Astrocyte (in vitro differentiated cells and primary cell): ENCODE measurements at regions not wholly inside any gene's neighbourhood (a gene's known extent, or its start where the extent isn't known, plus 50 kb on each side); places are given as distances from the start of the nearest gene placed in this dataset.

ENCODE experiments used
- DNase-seq: peaks from one replicate; pipeline ENCODE4 v3.0.0-alpha.2; 2010; ENCODE audit warnings: low read depth
- FAIRE-seq: peaks from 2 replicates; lab custom pipeline; 2011; peaks lifted over from hg19 to GRCh38; lab: Jason Lieb, UNC
- H2AFZ ChIP-seq: 2 replicates; pipeline ENCODE4 v1.6.0; 2012; ENCODE audit warnings: low read depth, low read length, inconsistent platforms
- H3K27ac ChIP-seq: 2 replicates; pipeline ENCODE4 v1.5.1; 2011; ENCODE audit warnings: low read depth, low read length, inconsistent platforms
- H3K27me3 ChIP-seq: 2 replicates; pipeline ENCODE4 v1.6.0; 2011; ENCODE audit warnings: low read length, inconsistent platforms; ENCODE audit not compliant: insufficient read depth
- H3K36me3 ChIP-seq: 2 replicates; pipeline ENCODE4 v1.5.1; 2011; ENCODE audit warnings: low read length, inconsistent platforms; ENCODE audit not compliant: insufficient read depth
- H3K4me1 ChIP-seq: 2 replicates; pipeline ENCODE4 v1.5.1; 2011; ENCODE audit warnings: low read length, inconsistent platforms; ENCODE audit not compliant: insufficient read depth
- H3K4me2 ChIP-seq: 2 replicates; pipeline ENCODE4 v1.6.0; 2012; ENCODE audit warnings: low read length, inconsistent platforms
- H3K4me3 ChIP-seq: 2 replicates; pipeline ENCODE4 v1.5.1; 2011; ENCODE audit warnings: low read depth, mild to moderate bottlenecking, low read length, inconsistent platforms; ENCODE audit not compliant: insufficient read depth
- H3K79me2 ChIP-seq: 2 replicates; pipeline ENCODE4 v1.6.0; 2012; ENCODE audit warnings: mild to moderate bottlenecking, low read length, inconsistent platforms; ENCODE audit not compliant: insufficient read depth
- H3K9ac ChIP-seq: 2 replicates; pipeline ENCODE4 v1.6.0; 2012; ENCODE audit warnings: mild to moderate bottlenecking, low read length, inconsistent platforms
- H3K9me3 ChIP-seq: 2 replicates; pipeline ENCODE4 v1.5.1; 2012; ENCODE audit warnings: low read depth, mild to moderate bottlenecking, low read length, inconsistent platforms; ENCODE audit not compliant: insufficient read depth
- H4K20me1 ChIP-seq: 2 replicates; pipeline ENCODE4 v1.6.0; 2012; ENCODE audit warnings: low read length, inconsistent platforms; ENCODE audit not compliant: insufficient read depth
- H3K27ac Mint-ChIP-seq: one replicate; pipeline ENCODE4 v1.8.0; 2021; ENCODE audit warnings: mild to moderate bottlenecking, mixed read lengths; ENCODE audit not compliant: unreplicated experiment
- H3K27me3 Mint-ChIP-seq: one replicate; pipeline ENCODE4 v1.8.0; 2021; ENCODE audit warnings: low read depth, mixed read lengths; ENCODE audit not compliant: unreplicated experiment
- H3K36me3 Mint-ChIP-seq: one replicate; pipeline ENCODE4 v1.8.0; 2021; ENCODE audit warnings: low read depth, mixed read lengths; ENCODE audit not compliant: unreplicated experiment
- H3K4me1 Mint-ChIP-seq: one replicate; pipeline ENCODE4 v1.8.0; 2021; ENCODE audit warnings: low read depth, mixed read lengths; ENCODE audit not compliant: unreplicated experiment
- H3K4me3 Mint-ChIP-seq: one replicate; pipeline ENCODE4 v1.8.0; 2021; ENCODE audit warnings: mild to moderate bottlenecking, moderate library complexity, mixed read lengths; ENCODE audit not compliant: unreplicated experiment
- H3K9me3 Mint-ChIP-seq: one replicate; pipeline ENCODE4 v1.8.0; 2021; ENCODE audit warnings: mild to moderate bottlenecking, mixed read lengths; ENCODE audit not compliant: unreplicated experiment
- CTCF ChIP-seq: IDR thresholded peaks from 2 replicates; pipeline ENCODE4 v1.5.1; 2011; ENCODE audit warnings: low read depth, mild to moderate bottlenecking, inconsistent platforms, low read length, moderate library complexity; ENCODE audit not compliant: insufficient read depth
- EZH2 ChIP-seq: IDR thresholded peaks from 2 replicates; pipeline ENCODE4 v1.6.1; 2012; ENCODE audit warnings: mild to moderate bottlenecking, low read length, inconsistent platforms; ENCODE audit not compliant: insufficient read depth

DNA sequence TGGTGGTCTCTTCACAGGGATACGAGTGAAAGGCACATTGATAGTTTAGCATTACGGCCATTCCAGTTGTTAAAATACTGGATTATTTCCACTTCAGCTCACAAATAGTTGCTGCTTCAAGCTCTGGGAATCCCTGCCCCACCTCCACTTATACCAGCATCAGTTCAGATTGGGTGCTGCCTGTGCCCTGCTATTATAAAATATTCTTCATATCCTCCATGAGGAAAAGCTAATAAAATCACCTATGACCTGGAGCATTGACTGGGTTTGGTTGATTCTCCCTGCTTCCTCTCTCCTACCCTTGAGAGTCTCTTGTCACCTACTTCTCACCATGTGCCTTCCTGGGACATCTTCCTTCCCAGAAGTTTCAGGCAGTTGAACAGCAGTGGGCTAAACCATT lies 529.0 kb downstream of the MCTP2 start:
- Histone ChIP-seq H3K79me2 (no peaks in the 10 kb centered on the region), H4K20me1 (no peaks in the 10 kb centered on the region), H3K4me1 (no peaks in the 10 kb centered on the region), H3K4me3 (no peak overlapping the region), H3K9ac (no peak overlapping the region), H3K9me3 (no peaks in the 10 kb centered on the region), H3K27ac (no peak overlapping the region), H2AFZ (no peak overlapping the region), H3K36me3 (no peaks in the 10 kb centered on the region), H3K4me2 (no peak overlapping the region), H3K27me3 (no peaks in the 10 kb centered on the region)
- Mint-ChIP-seq H3K36me3 (no peaks in the 10 kb centered on the region), H3K4me3 (no peak overlapping the region), H3K9me3 (no peaks in the 10 kb centered on the region), H3K27ac (no peak overlapping the region), H3K4me1 (no peaks in the 10 kb centered on the region), H3K27me3 (no peaks in the 10 kb centered on the region)
- TF ChIP-seq CTCF (no peak), EZH2 (no peak)
- no peak for FAIRE-seq
- DNase-seq: no peak

- no peaks in the 10 kb centered on the region for H3K4me1 Mint-ChIP-seq
- no peaks in the 10 kb centered on the region for H3K4me1 ChIP-seq
- DNase-seq (no peak), FAIRE-seq (no peak)
- H3K27ac Mint-ChIP-seq: no peak overlapping the region
- no peaks in the 10 kb centered on the region for H3K9me3 ChIP-seq
- no peak overlapping the region for H3K4me3 Mint-ChIP-seq
- H3K79me2 ChIP-seq: no peaks in the 10 kb centered on the region
- H3K9me3 Mint-ChIP-seq: no peaks in the 10 kb centered on the region
- no peak overlapping the region for H3K4me2 ChIP-seq
- no peaks in the 10 kb centered on the region for H3K27me3 ChIP-seq
- H2AFZ ChIP-seq: no peak overlapping the region
- H3K36me3 ChIP-seq: no peaks in the 10 kb centered on the region
- H4K20me1 ChIP-seq: no peaks in the 10 kb centered on the region
- no peak for TF ChIP-seq EZH2
- TF ChIP-seq CTCF: no peak
- H3K27me3 Mint-ChIP-seq: no peaks in the 10 kb centered on the region
- H3K27ac ChIP-seq: no peak overlapping the region
- no peak overlapping the region for H3K9ac ChIP-seq
- H3K36me3 Mint-ChIP-seq: no peaks in the 10 kb centered on the region
- H3K4me3 ChIP-seq: no peak overlapping the region
These were observed 530.2 kb downstream of the MCTP2 start for GRCh38 chr15:94761574-94761973.

- FAIRE-seq (no peak), DNase-seq (no peak)
- Mint-ChIP-seq H3K9me3 (no peaks in the 10 kb centered on the region), H3K27ac (no peak overlapping the region), H3K36me3 (no peaks in the 10 kb centered on the region), H3K27me3 (no peaks in the 10 kb centered on the region), H3K4me3 (no peak overlapping the region), H3K4me1 (no peaks in the 10 kb centered on the region)
- no peak overlapping the region for H3K4me2 ChIP-seq
- H3K9ac ChIP-seq: no peak overlapping the region
- H3K79me2 ChIP-seq: no peaks in the 10 kb centered on the region
- no peak overlapping the region for H3K4me3 ChIP-seq
- no peak for TF ChIP-seq CTCF
- no peak for TF ChIP-seq EZH2
- H3K27me3 ChIP-seq: no peaks in the 10 kb centered on the region
- H3K9me3 ChIP-seq: no peaks in the 10 kb centered on the region
- no peak overlapping the region for H2AFZ ChIP-seq
- no peaks in the 10 kb centered on the region for H3K4me1 ChIP-seq
- no peaks in the 10 kb centered on the region for H4K20me1 ChIP-seq
- no peak overlapping the region for H3K27ac ChIP-seq
- no peaks in the 10 kb centered on the region for H3K36me3 ChIP-seq
These were observed 537.7 kb downstream of the MCTP2 start for GRCh38 chr15:94769089-94769488.
